HG03378 (cell line): ENCODE measurements at regions not wholly inside any gene's neighbourhood (a gene's known extent, or its start where the extent isn't known, plus 50 kb on each side); places are given as distances from the start of the nearest gene placed in this dataset.
"Not testable (repeated sequence)": the region's sequence is repeated elsewhere in the genome, so short reads cannot be mapped to it uniquely, and the experiment has no call there.

Source experiments
- ATAC-seq: cut with Tn5 transposase; IDR thresholded peaks from one replicate; pipeline ENCODE4 v1.9.1; 2021; ENCODE audit warnings: mild to moderate bottlenecking, moderate library complexity; ENCODE audit not compliant: unreplicated experiment

- not testable (repeated sequence) for ATAC-seq
These were observed 627.1 kb downstream of the TMEM121 start for GRCh38 chr14:106153362-106153955.

GRCh38 chr14:106163316-106163715 is 636.9 kb downstream of the TMEM121 start:
- no peak for ATAC-seq

GRCh38 chr14:106163812-106164211 is 637.4 kb downstream of the TMEM121 start:
- ATAC-seq: not testable (repeated sequence)

DNA sequence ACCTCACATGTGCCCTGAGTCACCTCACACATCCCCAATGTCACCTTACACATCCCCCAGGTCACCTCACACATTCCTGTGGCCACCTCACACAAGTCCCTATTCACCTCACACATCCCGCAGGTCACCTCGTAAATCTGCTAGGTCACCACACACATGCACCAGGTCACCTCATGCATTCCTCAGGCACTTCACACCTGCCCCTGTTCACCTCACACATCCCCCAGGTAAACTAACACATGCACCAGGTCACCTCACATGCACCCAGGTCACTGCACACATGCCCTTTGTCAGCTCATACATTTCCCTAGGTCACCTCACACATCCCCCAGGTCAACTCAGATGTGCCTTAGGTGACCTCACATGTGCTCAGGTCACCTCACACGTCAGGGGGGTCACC is 639.8 kb downstream of the TMEM121 start:
- no peak for ATAC-seq

- ATAC-seq: no peak
These were observed 640.3 kb downstream of the TMEM121 start for GRCh38 chr14:106166650-106167204.

GRCh38 chr14:106170163-106170658 is 643.8 kb downstream of the TMEM121 start:
- not testable (repeated sequence) for ATAC-seq

- no peak for ATAC-seq
These were observed 647.8 kb downstream of the TMEM121 start for GRCh38 chr14:106174206-106174605.

DNA sequence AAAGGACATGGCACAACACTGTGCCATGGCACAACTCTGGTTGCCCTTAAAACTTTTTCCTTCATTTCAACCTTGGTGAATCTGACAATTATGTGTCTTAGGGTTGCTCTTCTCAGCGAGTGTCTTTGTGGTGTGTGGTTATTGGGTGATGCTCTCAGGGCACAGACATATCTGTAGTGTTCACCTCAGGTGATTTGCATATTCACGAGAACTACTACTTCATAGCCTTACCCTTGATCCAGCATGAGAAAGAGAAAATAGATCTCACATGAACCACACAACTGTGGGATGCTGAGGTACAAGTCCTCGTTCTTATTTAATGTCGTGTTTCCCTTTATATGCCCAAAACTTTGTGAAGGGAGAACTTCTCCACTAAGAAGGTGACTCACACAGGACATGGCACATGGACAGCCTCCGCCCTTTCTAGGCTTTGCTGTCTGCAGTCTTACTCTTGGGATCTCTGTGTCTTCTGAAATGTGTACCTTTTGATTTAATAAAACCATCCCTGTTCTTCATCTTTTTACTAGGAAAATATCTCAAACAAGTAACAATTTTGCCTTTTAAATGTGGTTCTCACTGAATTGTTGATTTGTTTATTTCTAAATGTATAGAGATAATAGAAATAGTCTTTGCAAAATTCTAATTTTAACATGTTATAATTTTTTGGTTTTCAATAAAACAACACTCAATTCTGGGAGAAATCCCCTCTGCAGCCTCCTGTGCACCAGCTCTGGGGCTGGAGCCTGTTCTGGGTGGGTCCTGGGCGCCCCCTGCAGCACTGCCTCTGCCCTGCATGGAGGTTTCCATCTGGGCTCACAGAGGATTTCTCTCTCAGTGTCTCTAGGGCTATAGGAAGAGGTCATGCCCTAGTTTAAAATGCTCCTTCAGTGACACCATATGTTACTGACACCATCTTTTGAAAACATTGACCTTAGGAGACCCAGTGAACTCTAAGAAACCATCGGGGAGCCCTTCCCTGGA is 651.2 kb downstream of the TMEM121 start:
- ATAC-seq: not testable (repeated sequence)

- no peak for ATAC-seq
These were observed 653.4 kb downstream of the TMEM121 start for GRCh38 chr14:106179761-106180160.

DNA sequence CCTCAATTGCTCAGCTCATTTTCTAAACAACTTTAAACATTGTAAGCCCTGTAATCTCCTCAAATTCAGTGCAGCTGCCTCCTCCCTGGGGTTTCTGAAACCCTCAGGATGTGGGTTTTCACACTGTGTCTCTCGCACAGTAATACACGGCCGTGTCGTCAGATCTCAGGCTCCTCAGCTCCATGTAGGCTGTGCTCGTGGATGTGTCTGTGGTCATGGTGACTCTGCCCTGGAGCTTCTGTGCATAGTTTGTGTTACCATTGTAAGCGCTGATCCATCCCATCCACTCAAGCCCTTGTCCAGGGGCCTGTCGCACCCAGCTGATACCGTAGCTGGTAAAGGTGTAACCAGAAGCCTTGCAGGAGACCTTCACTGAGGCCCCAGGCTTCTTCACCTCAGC is 658.4 kb downstream of the TMEM121 start:
- not testable (repeated sequence) for ATAC-seq

DNA sequence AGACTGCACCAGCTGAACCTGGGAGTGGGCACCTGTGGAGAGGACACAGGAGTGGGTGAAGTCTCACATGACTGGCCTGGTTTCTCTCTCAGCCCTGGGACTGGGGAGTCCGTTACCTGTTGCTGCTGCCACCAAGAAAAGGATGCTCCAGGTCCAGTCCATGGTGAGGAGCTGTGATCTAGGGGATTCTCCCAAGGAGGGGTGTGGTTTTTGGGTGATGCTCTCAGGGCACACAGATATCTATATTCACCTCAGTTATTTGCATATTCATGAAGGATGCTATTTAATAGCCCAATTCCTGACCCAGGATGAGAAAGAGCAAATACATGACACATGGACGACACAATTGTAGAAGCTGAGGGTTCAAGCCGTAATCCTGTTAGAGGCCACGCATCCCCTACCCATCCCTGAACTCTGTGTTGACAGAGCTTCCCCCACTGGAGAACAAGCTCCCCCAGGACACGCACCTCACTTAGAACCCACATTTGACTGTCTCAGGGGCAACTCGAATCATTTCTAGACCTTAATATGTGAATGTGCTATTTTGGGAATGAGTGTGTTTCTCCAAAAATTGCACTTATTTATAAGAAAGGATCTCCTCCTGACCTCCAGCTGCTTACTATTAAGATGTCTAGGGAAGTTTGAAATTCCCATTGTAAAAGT is 658.9 kb downstream of the TMEM121 start:
- ATAC-seq: not testable (repeated sequence)

DNA sequence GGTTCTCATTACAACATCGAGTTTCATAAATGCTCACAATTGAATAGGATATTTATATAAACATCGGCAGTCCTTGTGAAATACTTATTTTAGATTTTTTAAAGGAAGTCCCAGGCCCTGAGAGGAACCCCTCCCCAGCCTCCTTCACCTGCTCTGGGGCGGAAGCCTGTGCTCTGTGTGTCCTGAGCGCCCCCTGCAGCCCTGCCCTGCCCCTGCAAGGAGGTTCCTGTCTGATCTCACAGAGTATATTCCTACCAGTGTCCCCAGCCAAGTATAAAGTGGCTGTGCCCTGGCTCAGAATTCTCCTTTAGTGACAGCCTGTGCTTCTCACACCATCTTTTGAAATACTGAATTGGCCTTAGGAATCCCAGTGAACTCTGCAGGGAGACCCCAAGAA is 659.5 kb downstream of the TMEM121 start:
- no peak for ATAC-seq

DNA sequence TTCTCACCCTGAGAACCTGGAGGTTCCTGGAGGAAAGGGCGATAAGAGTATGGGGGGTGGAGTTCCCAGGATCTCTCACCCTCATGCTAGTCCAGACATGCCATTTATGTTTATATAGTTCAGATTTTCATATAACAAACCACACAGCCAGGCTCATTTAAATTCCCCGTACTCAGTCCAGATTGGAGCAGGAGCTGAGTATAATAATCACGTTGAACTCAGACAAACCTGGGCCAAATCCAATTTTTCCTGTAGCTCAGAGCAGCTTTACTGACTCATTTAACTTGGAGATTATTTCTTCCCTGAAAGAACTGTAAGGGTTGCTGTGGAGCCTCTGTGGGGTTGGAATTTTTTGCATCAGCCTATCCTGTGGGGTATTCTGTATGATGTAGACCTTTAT is 660.8 kb downstream of the TMEM121 start:
- ATAC-seq: no peak

DNA sequence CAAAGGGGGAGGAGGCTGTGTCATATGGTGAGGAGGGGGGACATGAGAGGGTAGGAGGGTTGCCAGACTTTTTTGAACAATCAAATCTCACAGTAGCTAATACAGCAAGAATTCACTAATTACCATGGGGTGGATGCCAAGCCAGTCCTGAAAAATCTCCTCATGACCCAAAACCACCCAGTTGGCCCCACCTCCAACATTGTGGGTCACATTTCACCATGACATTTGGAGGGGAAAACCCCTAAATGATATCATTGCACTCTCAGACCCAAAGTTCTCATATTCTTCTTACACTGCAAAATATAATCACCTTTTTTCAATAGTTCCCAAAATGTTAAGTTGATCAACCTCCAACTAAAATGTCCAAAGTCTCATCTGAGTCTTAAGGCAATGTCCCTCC is 666.3 kb downstream of the TMEM121 start:
- ATAC-seq: not testable (repeated sequence)

GRCh38 chr14:106196459-106196858 is 670.1 kb downstream of the TMEM121 start:
- not testable (repeated sequence) for ATAC-seq

- not testable (repeated sequence) for ATAC-seq
These were observed 670.9 kb downstream of the TMEM121 start for GRCh38 chr14:106197264-106197663.

DNA sequence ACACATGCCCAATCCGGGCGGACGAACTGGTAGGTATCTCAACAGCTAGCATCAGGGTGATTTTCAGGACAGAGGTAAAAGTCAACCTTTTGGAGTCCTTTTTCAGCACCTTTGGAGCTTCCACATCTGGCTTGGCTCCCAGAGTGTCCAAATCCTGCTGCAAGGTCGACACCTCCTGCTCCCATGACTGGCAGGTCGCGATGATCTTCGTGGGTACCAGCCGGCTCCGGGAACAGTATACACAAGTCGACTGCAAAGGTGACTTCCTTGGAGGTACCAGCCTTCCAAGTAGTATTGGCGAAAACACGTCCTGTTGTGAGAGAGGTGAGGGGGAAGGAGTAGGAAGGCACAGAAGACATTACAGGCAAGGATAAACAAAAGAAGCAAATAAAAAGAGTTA is 672.7 kb downstream of the TMEM121 start:
- ATAC-seq: no peak

DNA sequence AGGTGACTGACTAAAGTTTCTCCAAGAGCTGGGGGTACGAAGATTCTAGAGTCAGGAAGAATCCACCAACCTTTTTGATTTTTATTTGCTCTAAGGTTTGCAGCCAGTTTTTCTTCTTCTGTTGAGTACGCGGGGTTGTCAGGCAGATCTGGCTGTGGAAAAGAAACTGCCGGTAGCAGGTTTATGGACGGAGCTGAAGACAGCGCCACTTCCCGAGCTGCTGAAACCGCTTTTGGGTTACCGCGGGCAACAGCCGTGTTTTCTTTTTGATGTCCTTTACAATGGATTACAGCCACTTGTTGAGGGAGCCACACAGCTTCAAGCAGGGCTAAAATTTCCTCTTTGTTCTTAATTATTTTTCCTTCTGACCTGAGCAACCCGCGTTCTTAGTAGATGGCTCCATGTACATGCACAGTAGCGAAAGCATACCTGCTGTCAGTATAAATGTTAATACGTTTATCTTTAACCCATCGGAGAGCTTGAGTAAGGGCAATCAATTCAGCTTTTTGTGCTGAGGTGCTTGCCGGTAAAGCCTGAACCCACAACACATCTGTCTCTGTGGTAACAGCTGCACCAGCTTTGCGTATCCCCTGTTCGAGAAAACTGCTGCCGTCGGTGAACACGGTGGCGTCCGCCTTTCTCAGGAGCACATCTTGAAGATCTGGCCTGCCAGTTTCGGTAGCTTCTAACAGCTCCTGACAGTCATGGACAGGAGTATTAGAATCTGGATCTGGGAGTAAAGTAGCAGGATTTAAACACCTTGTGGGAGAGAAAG is 674.3 kb downstream of the TMEM121 start:
- no peak for ATAC-seq

DNA sequence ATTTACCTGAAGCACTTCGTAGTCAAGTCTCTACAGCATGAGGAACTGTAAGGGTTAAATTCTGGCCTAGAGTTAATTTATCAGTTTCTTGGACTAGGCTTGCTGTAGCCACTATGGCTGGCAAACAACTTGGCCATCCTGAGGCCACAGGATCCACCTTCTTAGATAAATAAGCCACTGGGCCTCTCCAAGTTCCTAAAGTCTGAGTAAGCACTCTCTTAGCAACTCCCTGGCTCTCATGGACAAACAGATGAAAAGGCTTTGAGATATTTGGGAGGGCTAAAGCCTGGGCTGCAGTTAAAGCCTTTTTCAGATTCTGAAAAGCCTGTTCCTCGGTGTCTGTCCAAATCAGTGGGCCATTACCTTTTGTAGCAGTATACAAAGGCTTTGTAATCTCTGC is 675.0 kb downstream of the TMEM121 start:
- ATAC-seq: no peak

DNA sequence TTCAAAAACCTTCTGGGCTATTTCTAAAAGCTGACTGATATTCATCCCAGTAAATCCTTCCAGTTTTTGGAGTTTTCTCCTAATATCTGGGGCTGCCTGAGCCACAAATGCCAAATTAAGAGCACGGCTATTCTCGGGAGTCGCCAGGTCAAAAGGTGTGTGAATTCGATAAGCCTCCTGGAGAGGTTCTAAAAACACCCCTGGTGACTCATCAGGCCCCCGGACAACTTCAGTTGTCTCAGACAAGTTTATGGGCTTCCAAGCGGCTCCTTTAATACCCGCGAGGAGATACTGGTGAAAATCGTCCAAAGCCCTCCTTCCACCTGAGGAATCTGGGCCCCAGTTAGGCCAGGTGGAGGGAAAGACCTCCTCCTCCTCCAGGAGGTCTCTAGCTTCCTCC is 677.1 kb downstream of the TMEM121 start:
- no peak for ATAC-seq
